Mesendoderm (in vitro differentiated cells): ENCODE measurements at regions not wholly inside any gene's neighbourhood (a gene's known extent, or its start where the extent isn't known, plus 50 kb on each side); places are given as distances from the start of the nearest gene placed in this dataset.

Experiments used
- DNase-seq: peaks from one replicate; pipeline ENCODE4 v3.0.0; 2013
- H2AK5ac ChIP-seq: 2 replicates; pipeline ENCODE4 v1.6.1; 2013; ENCODE audit warnings: low read length, inconsistent platforms
- H2BK120ac ChIP-seq: 2 replicates; pipeline ENCODE4 v1.6.1; 2013; ENCODE audit warnings: low read depth, mild to moderate bottlenecking, low read length, moderate library complexity, mixed read lengths
- H2BK15ac ChIP-seq: replicated peaks from 2 replicates; pipeline ENCODE4 v1.6.1; 2013; ENCODE audit warnings: low read depth, mild to moderate bottlenecking, moderate library complexity
- H2BK5ac ChIP-seq: 2 replicates; pipeline ENCODE4 v1.6.1; 2013; ENCODE audit warnings: low read length, inconsistent platforms
- H3K18ac ChIP-seq: 2 replicates; pipeline ENCODE4 v1.6.1; 2013; ENCODE audit warnings: mild to moderate bottlenecking, low read length, mixed read lengths
- H3K23ac ChIP-seq: one replicate; pipeline ENCODE4 v1.6.1; 2013; ENCODE audit warnings: low read length
- H3K27ac ChIP-seq: 2 replicates; pipeline ENCODE4 v1.5.1; 2013; ENCODE audit warnings: low read depth, mild to moderate bottlenecking, inconsistent platforms, low read length, moderate library complexity
- H3K27me3 ChIP-seq: 2 replicates; pipeline ENCODE4 v1.6.1; 2013; ENCODE audit warnings: low read length, control low read depth, mild to moderate bottlenecking, inconsistent platforms; ENCODE audit not compliant: insufficient read depth, poor library complexity
- H3K36me3 ChIP-seq: 2 replicates; pipeline ENCODE4 v1.6.1; 2013; ENCODE audit warnings: low read length, inconsistent platforms; ENCODE audit not compliant: control insufficient read depth, insufficient read depth
- H3K4ac ChIP-seq: one replicate; pipeline ENCODE4 v1.6.1; 2013; ENCODE audit warnings: low read depth, mild to moderate bottlenecking, low read length, moderate library complexity
- H3K4me1 ChIP-seq: 2 replicates; pipeline ENCODE4 v1.6.1; 2013; ENCODE audit warnings: low read depth, low read length, inconsistent platforms; ENCODE audit not compliant: control insufficient read depth
- H3K4me2 ChIP-seq: 2 replicates; pipeline ENCODE4 v1.6.1; 2013; ENCODE audit warnings: low read length
- H3K4me3 ChIP-seq: 2 replicates; pipeline ENCODE4 v1.5.1; 2013; ENCODE audit warnings: mild to moderate bottlenecking, low read length
- H3K56ac ChIP-seq: one replicate; pipeline ENCODE4 v1.6.1; 2013; ENCODE audit warnings: low read length
- H3K79me1 ChIP-seq: 2 replicates; pipeline ENCODE4 v1.6.1; 2013; ENCODE audit warnings: low read length, inconsistent platforms
- H3K79me2 ChIP-seq: 2 replicates; pipeline ENCODE4 v1.6.1; 2013; ENCODE audit warnings: mild to moderate bottlenecking, low read length; ENCODE audit not compliant: control insufficient read depth, insufficient read depth
- H3K9ac ChIP-seq: 2 replicates; pipeline ENCODE4 v1.6.1; 2013; ENCODE audit warnings: low read length, inconsistent platforms
- H4K5ac ChIP-seq: one replicate; pipeline ENCODE4 v1.6.1; 2013; ENCODE audit warnings: low read length
- H4K8ac ChIP-seq: one replicate; pipeline ENCODE4 v1.6.1; 2013; ENCODE audit warnings: low read depth, mild to moderate bottlenecking, control low read depth, low read length, moderate library complexity
- WGBS: extraction: QIAGEN DNeasy Blood & Tissue Kit; methylation state at CpG from one replicate; pipeline ENCODE4 v1.1.7; 2013; ENCODE audit warnings: low lambda C conversion rate, missing lambda C conversion rate; ENCODE audit not compliant: insufficient coverage; ENCODE audit errors: extremely low coverage; 5-methylcytosine and 5-hydroxymethylcytosine counted together

- no peak overlapping the region for H3K23ac ChIP-seq
- H2BK120ac ChIP-seq = no peak overlapping the region
- H3K9ac ChIP-seq = no peak overlapping the region
- H3K79me1 ChIP-seq = no peaks in the 10 kb centered on the region
- no CpG with 5 or more reads among the region's 14 CpGs for WGBS
- no peak overlapping the region for H2BK15ac ChIP-seq
- no peaks in the 10 kb centered on the region for H3K36me3 ChIP-seq
- H2AK5ac ChIP-seq = no peak overlapping the region
- no peak overlapping the region for H3K4me3 ChIP-seq
- no peaks in the 10 kb centered on the region for H3K27me3 ChIP-seq
- DNase-seq = no peak
- H3K4ac ChIP-seq = no peak overlapping the region
- H3K4me2 ChIP-seq = no peak overlapping the region
- H4K5ac ChIP-seq = no peak overlapping the region
- no peak overlapping the region for H3K18ac ChIP-seq
- no peaks in the 10 kb centered on the region for H3K4me1 ChIP-seq
- no peak overlapping the region for H2BK5ac ChIP-seq
- H3K79me2 ChIP-seq = no peaks in the 10 kb centered on the region
- no peak overlapping the region for H3K27ac ChIP-seq
- H3K56ac ChIP-seq = no peak overlapping the region
- H4K8ac ChIP-seq = no peak overlapping the region
These were observed 99.5 kb downstream of the ANKRD60 start for GRCh38 chr20:58128635-58129625.

DNA sequence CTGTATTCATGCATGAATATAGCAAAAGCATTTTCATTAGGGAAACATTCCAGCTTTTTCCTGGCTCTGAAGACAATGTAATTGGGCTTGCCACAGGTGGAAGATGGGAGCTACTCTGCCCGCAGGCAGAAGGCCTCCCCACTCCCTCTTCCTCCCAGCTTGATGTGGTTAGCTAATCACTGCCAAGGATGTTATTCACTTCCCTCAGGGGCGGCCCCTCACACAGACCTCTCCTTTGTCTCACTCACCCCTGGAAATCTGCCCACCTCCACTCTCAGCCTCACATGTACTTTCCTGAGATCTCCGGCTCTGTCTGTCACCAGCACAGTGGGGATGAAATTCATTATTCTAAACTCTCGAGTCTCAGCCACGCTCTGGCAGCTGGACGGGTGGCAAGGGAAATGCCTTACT lies 100.7 kb downstream of the ANKRD60 start:
- Histone ChIP-seq H3K36me3 (no peaks in the 10 kb centered on the region), H2BK5ac (no peak overlapping the region), H4K5ac (no peak overlapping the region), H3K4me2 (no peak overlapping the region), H3K4me1 (no peaks in the 10 kb centered on the region), H3K4ac (no peak overlapping the region), H3K18ac (no peak overlapping the region), H2AK5ac (no peak overlapping the region), H3K56ac (no peak overlapping the region), H3K79me1 (no peaks in the 10 kb centered on the region), H3K27me3 (no peaks in the 10 kb centered on the region), H2BK120ac (no peak overlapping the region), H3K79me2 (no peaks in the 10 kb centered on the region), H3K4me3 (no peak overlapping the region), H4K8ac (no peak overlapping the region), H3K9ac (no peak overlapping the region), H3K27ac (no peak overlapping the region), H3K23ac (no peak overlapping the region), H2BK15ac (no peak overlapping the region)
- no peak for DNase-seq
- WGBS = no CpG with 5 or more reads among the region's 6 CpGs

DNA sequence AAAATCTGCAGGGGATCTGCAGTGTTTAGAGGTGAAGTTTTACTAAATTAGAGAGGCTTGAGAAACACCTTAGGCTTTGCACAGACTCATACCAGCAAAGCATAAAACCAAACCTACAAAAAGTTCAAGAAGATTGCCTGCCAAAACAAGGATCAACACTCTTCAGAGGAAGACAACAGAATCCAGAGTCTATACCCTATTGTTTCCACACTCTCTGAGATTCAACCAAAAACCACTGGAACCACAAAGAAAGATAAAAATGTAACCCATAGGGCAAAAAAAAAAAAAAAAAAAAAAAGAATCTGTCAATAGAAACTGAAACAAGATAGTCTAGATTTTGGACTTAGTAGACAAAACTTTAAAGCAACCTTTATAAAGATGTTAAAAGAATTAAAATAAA lies 102.7 kb downstream of the ANKRD60 start:
- no peak overlapping the region for H4K8ac ChIP-seq
- no peak overlapping the region for H2BK15ac ChIP-seq
- H3K4me2 ChIP-seq = no peak overlapping the region
- no peaks in the 10 kb centered on the region for H3K79me1 ChIP-seq
- no peak overlapping the region for H2BK5ac ChIP-seq
- no peaks in the 10 kb centered on the region for H3K36me3 ChIP-seq
- H3K9ac ChIP-seq = no peak overlapping the region
- H3K56ac ChIP-seq = no peak overlapping the region
- no peaks in the 10 kb centered on the region for H3K79me2 ChIP-seq
- no peak overlapping the region for H3K18ac ChIP-seq
- H3K4me1 ChIP-seq = no peaks in the 10 kb centered on the region
- no peak overlapping the region for H4K5ac ChIP-seq
- no peak overlapping the region for H3K4ac ChIP-seq
- H2BK120ac ChIP-seq = no peak overlapping the region
- DNase-seq = no peak
- H3K23ac ChIP-seq = no peak overlapping the region
- no peak overlapping the region for H3K27ac ChIP-seq
- H3K4me3 ChIP-seq = no peak overlapping the region
- H2AK5ac ChIP-seq = no peak overlapping the region
- no peaks in the 10 kb centered on the region for H3K27me3 ChIP-seq

- no peak overlapping the region for H3K23ac ChIP-seq
- no peak overlapping the region for H3K56ac ChIP-seq
These were observed 110.5 kb downstream of the ANKRD60 start for GRCh38 chr20:58117944-58118343.

GRCh38 chr20:58116505-58116904 lies 111.9 kb downstream of the ANKRD60 start:
- H2BK5ac ChIP-seq = no peak overlapping the region
- H3K27me3 ChIP-seq = no peaks in the 10 kb centered on the region
- H3K9ac ChIP-seq = no peak overlapping the region
- H2AK5ac ChIP-seq = no peak overlapping the region
- H3K27ac ChIP-seq = no peak overlapping the region
- no peak overlapping the region for H2BK15ac ChIP-seq
- no peaks in the 10 kb centered on the region for H3K36me3 ChIP-seq
- H3K23ac ChIP-seq = no peak overlapping the region
- H4K8ac ChIP-seq = peak overlapping the region; percentile 39
- no peaks in the 10 kb centered on the region for H3K79me2 ChIP-seq
- no peak overlapping the region for H4K5ac ChIP-seq
- no peak overlapping the region for H2BK120ac ChIP-seq
- H3K56ac ChIP-seq = no peak overlapping the region
- no peak overlapping the region for H3K4me2 ChIP-seq
- H3K18ac ChIP-seq = no peak overlapping the region
- no peaks in the 10 kb centered on the region for H3K79me1 ChIP-seq
- no peak overlapping the region for H3K4ac ChIP-seq
- WGBS = no CpG with 5 or more reads among the region's 2 CpGs
- H3K4me3 ChIP-seq = no peak overlapping the region
- DNase-seq = peak; percentile 25
- H3K4me1 ChIP-seq = no peaks in the 10 kb centered on the region

More at GRCh38 chr20:58117944-58118343, 110.5 kb downstream of the ANKRD60 start:
- H3K4me3 ChIP-seq = no peak overlapping the region
- H3K4me1 ChIP-seq = no peaks in the 10 kb centered on the region
- no peak overlapping the region for H3K4me2 ChIP-seq
- no peaks in the 10 kb centered on the region for H3K79me2 ChIP-seq
- no peak overlapping the region for H3K9ac ChIP-seq
- H3K4ac ChIP-seq = no peak overlapping the region
- no peak overlapping the region for H2AK5ac ChIP-seq
- no peak overlapping the region for H2BK120ac ChIP-seq
- no peaks in the 10 kb centered on the region for H3K79me1 ChIP-seq
- H3K27me3 ChIP-seq = no peaks in the 10 kb centered on the region
- H3K36me3 ChIP-seq = no peaks in the 10 kb centered on the region
- H2BK5ac ChIP-seq = no peak overlapping the region
- H3K18ac ChIP-seq = no peak overlapping the region
- H4K8ac ChIP-seq = no peak overlapping the region
- H4K5ac ChIP-seq = no peak overlapping the region
- no peak overlapping the region for H3K27ac ChIP-seq
- H2BK15ac ChIP-seq = no peak overlapping the region
- no peak for DNase-seq

DNA sequence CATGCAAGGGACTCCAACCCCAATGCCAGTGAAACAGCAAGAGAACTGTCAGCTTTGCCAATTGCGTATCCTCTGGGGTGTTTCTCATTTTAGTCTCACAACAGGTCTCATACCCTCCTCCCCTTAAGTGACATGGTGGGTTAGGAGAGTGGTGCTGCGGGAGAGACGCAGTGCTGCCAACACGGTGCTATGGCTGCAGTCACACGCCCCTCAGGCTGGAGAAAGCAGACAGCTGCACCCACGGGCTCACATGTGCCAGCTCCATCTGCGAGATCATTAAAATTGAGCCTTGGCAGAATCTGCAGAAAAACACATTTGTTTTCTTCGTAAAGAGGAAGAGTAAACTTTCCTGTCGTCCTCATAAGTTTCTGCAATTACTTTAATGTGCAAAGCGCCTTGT lies 114.7 kb downstream of the ANKRD60 start:
- Histone ChIP-seq H2AK5ac (no peak overlapping the region), H3K18ac (no peak overlapping the region), H3K23ac (no peak overlapping the region), H3K36me3 (no peaks in the 10 kb centered on the region), H3K4me2 (no peak overlapping the region), H2BK120ac (no peak overlapping the region), H3K4me1 (no peaks in the 10 kb centered on the region), H2BK15ac (no peak overlapping the region), H3K4ac (no peak overlapping the region), H3K27ac (no peak overlapping the region), H4K8ac (no peak overlapping the region), H2BK5ac (no peak overlapping the region), H3K9ac (no peak overlapping the region), H4K5ac (no peak overlapping the region), H3K79me1 (no peaks in the 10 kb centered on the region), H3K79me2 (no peaks in the 10 kb centered on the region), H3K27me3 (no peaks in the 10 kb centered on the region), H3K56ac (no peak overlapping the region), H3K4me3 (no peak overlapping the region)
- no peak for DNase-seq
- WGBS = no CpG with 5 or more reads among the region's 10 CpGs
